Hematopoietic multipotent progenitor cell treated with erythropoietin and hydrocortisone succinate and interleukin-3 and kit ligand, for 6 days (in vitro differentiated cells): ENCODE measurements at regions not wholly inside any gene's neighbourhood (a gene's known extent, or its start where the extent isn't known, plus 50 kb on each side); places are given as distances from the start of the nearest gene placed in this dataset.
A peak's percentile ranks its signal among the peaks of the same experiment; 100 is the strongest.

Experiments
- DNase-seq: peaks from one replicate; pipeline ENCODE4 v3.0.0-alpha.2; 2015

GRCh38 chr2:118496870-118497611 is 350.4 kb downstream of the EN1 start:
- no peak for DNase-seq

GRCh38 chr2:118496467-118496866 is 351.0 kb downstream of the EN1 start:
- DNase-seq, result no peak

- DNase-seq, result no peak
These were observed 352.2 kb downstream of the EN1 start for GRCh38 chr2:118495290-118495689.

GRCh38 chr2:118493213-118493612 is 354.2 kb downstream of the EN1 start:
- no peak for DNase-seq

GRCh38 chr2:118492335-118492734 is 355.1 kb downstream of the EN1 start:
- DNase-seq, result peak; percentile 27

GRCh38 chr2:118490330-118490729 is 357.1 kb downstream of the EN1 start:
- no peak for DNase-seq

GRCh38 chr2:118489712-118490299 is 357.6 kb downstream of the EN1 start:
- no peak for DNase-seq

- no peak for DNase-seq
These were observed 366.1 kb downstream of the EN1 start for GRCh38 chr2:118481299-118481698.

- no peak for DNase-seq
These were observed 368.4 kb downstream of the EN1 start for GRCh38 chr2:118479020-118479419.

- DNase-seq, result no peak
These were observed 370.2 kb downstream of the EN1 start for GRCh38 chr2:118477111-118477862.

- DNase-seq, result no peak
These were observed 371.7 kb downstream of the EN1 start for GRCh38 chr2:118475622-118476205.

GRCh38 chr2:118474541-118474920 is 372.9 kb downstream of the EN1 start:
- DNase-seq, result no peak

- DNase-seq, result no peak
These were observed 373.5 kb downstream of the EN1 start for GRCh38 chr2:118473846-118474540.

GRCh38 chr2:118473241-118473640 is 374.2 kb downstream of the EN1 start:
- DNase-seq, result no peak

- DNase-seq, result no peak
These were observed 377.2 kb downstream of the EN1 start for GRCh38 chr2:118470297-118470696.

- DNase-seq, result no peak
These were observed 378.3 kb downstream of the EN1 start for GRCh38 chr2:118469103-118469502.

GRCh38 chr2:118464546-118465265 is 376.4 kb downstream of the INSIG2 start:
- DNase-seq, result no peak

- DNase-seq, result no peak
These were observed 375.8 kb downstream of the INSIG2 start for GRCh38 chr2:118464046-118464445.

- DNase-seq, result no peak
These were observed 372.2 kb downstream of the INSIG2 start for GRCh38 chr2:118460425-118460824.

- DNase-seq, result peak; percentile 3
These were observed 371.2 kb downstream of the INSIG2 start for GRCh38 chr2:118459426-118459825.

GRCh38 chr2:118457951-118458350 is 369.7 kb downstream of the INSIG2 start:
- no peak for DNase-seq

GRCh38 chr2:118449401-118449800 is 361.1 kb downstream of the INSIG2 start:
- DNase-seq, result no peak
